Right atrium auricular region (tissue), 2 donors: ENCODE measurements at regions not wholly inside any gene's neighbourhood (a gene's known extent, or its start where the extent isn't known, plus 50 kb on each side); places are given as distances from the start of the nearest gene placed in this dataset.

Experiments
- DNase-seq: peaks from one replicate; pipeline ENCODE4 v3.0.0-alpha.2; 2019; ENCODE audit warnings: low spot score
- H3K27ac ChIP-seq, 2 donors: fragments of 200-600 bp; sonication (generic); 1 replicate in 1 of 2; 2 replicates in 1 of 2; pipeline ENCODE4 v1.5.1; 2016 to 2019
- H3K27me3 ChIP-seq, 2 donors: fragments of 200-600 bp; sonication (generic); one replicate each; pipeline versions ENCODE4 v1.5.1 to v1.6.0; 2017 to 2019
- H3K36me3 ChIP-seq: fragments of 200-600 bp; sonication (generic); one replicate; pipeline ENCODE4 v1.5.1; 2016
- H3K4me1 ChIP-seq, 2 donors: fragments of 200-600 bp; sonication (generic); one replicate each; pipeline versions ENCODE4 v1.5.1 to v1.6.0; 2017 to 2019
- H3K4me3 ChIP-seq, 2 donors: fragments of 200-600 bp; sonication (generic); 1 replicate in 1 of 2; 2 replicates in 1 of 2; pipeline ENCODE4 v1.5.1; 2017 to 2019; ENCODE audit warnings: mild to moderate bottlenecking in 1 of 2, moderate library complexity in 1 of 2
- H3K9me3 ChIP-seq, 2 donors: fragments of 200-600 bp; sonication (generic); one replicate each; pipeline ENCODE4 v1.5.1; 2019
- CTCF ChIP-seq, 2 donors: fragments of 200-600 bp; sonication (generic); IDR thresholded peaks; one replicate each; pipeline ENCODE4 v1.5.1; 2019; ENCODE audit warnings: antibody characterized with exemption in 2 of 2

GRCh38 chr19:30128211-30128610 lies 186.2 kb downstream of the URI1 start:
- no peak for TF ChIP-seq CTCF (IDR thresholded peaks at IDR 0.05)
- H3K27me3 ChIP-seq = no peaks in the 10 kb centered on the region
- DNase-seq = no peak
- H3K4me1 ChIP-seq = no peaks in the 10 kb centered on the region
- H3K9me3 ChIP-seq = no peaks in the 10 kb centered on the region
- H3K27ac ChIP-seq = no peak overlapping the region
- no peaks in the 10 kb centered on the region for H3K36me3 ChIP-seq
- no peak overlapping the region for H3K4me3 ChIP-seq

- H3K4me3 ChIP-seq = no peak overlapping the region
- H3K4me1 ChIP-seq = no peaks in the 10 kb centered on the region
- no peaks in the 10 kb centered on the region for H3K9me3 ChIP-seq
- DNase-seq = no peak
- no peaks in the 10 kb centered on the region for H3K27me3 ChIP-seq
- no peak for TF ChIP-seq CTCF (IDR thresholded peaks at IDR 0.05)
- H3K27ac ChIP-seq = no peak overlapping the region
- no peaks in the 10 kb centered on the region for H3K36me3 ChIP-seq
Observed at GRCh38 chr19:30130356-30131122, 188.5 kb downstream of the URI1 start.

DNA sequence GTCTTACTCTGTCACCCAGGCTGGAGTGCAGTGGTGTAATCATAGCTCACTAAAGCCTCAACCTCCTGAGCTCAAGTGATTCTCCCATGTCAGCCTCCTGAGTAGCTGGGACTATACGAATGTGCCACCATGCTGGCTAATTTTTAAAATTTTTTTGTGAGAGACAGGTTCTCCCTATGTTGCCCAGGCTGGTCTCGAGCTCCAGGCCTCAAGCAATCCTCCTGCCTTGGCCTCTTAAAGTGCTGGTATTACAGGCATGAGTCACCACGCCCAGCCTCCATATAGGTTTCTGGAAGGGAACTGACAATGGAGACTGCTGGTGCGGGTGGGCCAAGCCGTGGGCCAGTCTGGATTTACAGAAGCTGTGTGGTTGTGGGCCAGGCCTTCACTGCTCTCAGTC lies 189.2 kb downstream of the URI1 start:
- H3K36me3 ChIP-seq = no peaks in the 10 kb centered on the region
- no peak overlapping the region for H3K27ac ChIP-seq
- TF ChIP-seq CTCF (IDR thresholded peaks at IDR 0.05) = no peak

GRCh38 chr19:30131722-30132291 lies 189.8 kb downstream of the URI1 start:
- no peak overlapping the region for H3K27ac ChIP-seq
- no peaks in the 10 kb centered on the region for H3K9me3 ChIP-seq
- H3K4me3 ChIP-seq = no peak overlapping the region
- H3K36me3 ChIP-seq = no peaks in the 10 kb centered on the region
- TF ChIP-seq CTCF (IDR thresholded peaks at IDR 0.05) = no peak
- no peaks in the 10 kb centered on the region for H3K4me1 ChIP-seq
- H3K27me3 ChIP-seq = no peaks in the 10 kb centered on the region
- DNase-seq = no peak

More for the DNA sequence above, 189.2 kb downstream of the URI1 start:
- H3K9me3 ChIP-seq = no peaks in the 10 kb centered on the region
- no peak for DNase-seq
- H3K27me3 ChIP-seq = no peaks in the 10 kb centered on the region
- H3K4me3 ChIP-seq = no peak overlapping the region
- H3K4me1 ChIP-seq = no peaks in the 10 kb centered on the region

DNA sequence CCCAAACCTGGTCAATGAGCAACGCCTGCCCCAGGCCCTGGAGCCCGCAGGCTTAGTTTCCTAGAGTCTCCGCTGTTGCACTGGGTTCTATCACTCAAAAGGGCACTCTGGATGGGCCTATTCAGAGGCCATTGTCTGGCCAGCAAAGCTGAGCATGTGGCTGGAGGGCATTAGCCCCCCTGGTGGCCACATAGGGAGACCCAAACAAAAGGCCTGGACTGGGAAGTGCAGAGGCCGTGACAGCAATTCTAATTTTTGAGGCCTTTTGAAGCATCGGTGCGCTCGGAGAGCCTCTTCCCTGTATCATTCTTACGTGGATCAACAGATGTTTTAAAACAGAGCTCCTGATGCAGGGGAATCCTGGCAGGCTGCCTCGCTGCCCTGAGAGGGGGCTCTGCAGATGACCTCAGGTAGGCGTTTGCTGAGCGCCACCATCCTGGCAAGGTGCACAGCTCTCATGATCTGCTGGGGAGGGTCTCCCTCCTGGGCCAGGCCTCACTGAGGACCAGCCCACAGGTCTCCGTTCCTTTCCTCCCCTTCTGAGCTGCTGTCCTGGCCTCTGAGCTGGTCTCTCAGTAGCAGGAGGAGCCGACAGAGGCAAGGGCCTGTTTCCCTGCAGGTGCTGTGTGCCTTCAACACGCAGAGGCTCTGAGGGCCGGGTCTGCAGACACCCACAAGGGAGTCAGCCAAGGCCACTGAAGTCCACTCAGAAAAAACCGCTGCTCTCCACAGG lies 190.5 kb downstream of the URI1 start:
- H3K27ac ChIP-seq = no peak overlapping the region
- DNase-seq = no peak
- TF ChIP-seq CTCF (IDR thresholded peaks at IDR 0.05) = no peak
- no peak overlapping the region for H3K4me3 ChIP-seq
- H3K9me3 ChIP-seq = no peaks in the 10 kb centered on the region
- no peaks in the 10 kb centered on the region for H3K27me3 ChIP-seq
- H3K4me1 ChIP-seq = no peaks in the 10 kb centered on the region
- no peaks in the 10 kb centered on the region for H3K36me3 ChIP-seq
